GM04504 (cell line): ENCODE measurements at regions not wholly inside any gene's neighbourhood (a gene's known extent, or its start where the extent isn't known, plus 50 kb on each side); places are given as distances from the start of the nearest gene placed in this dataset.
A peak's percentile ranks its signal among the peaks of the same experiment; 100 is the strongest.
"Not testable (repeated sequence)": the region's sequence is repeated elsewhere in the genome, so short reads cannot be mapped to it uniquely, and the experiment has no call there.

Experiments
- DNase-seq: peaks from one replicate; pipeline ENCODE4 v3.0.0-alpha.2; 2012; ENCODE audit warnings: low read depth

GRCh38 chr7:93048136-93048930, 69.4 kb downstream of the SAMD9 start:
- DNase-seq: no peak

- no peak for DNase-seq
These were observed 70.2 kb downstream of the SAMD9 start for GRCh38 chr7:93047514-93048099.

- DNase-seq: no peak
These were observed 71.1 kb downstream of the SAMD9 start for GRCh38 chr7:93046641-93047040.

- peak; percentile 44 for DNase-seq
These were observed 73.5 kb downstream of the SAMD9 start for GRCh38 chr7:93044147-93044810.

GRCh38 chr7:93043385-93043985, 74.3 kb downstream of the SAMD9 start:
- DNase-seq: peak; percentile 55

GRCh38 chr7:93040355-93040754, 77.4 kb downstream of the SAMD9 start:
- no peak for DNase-seq

- DNase-seq: no peak
These were observed 78.0 kb downstream of the SAMD9 start for GRCh38 chr7:93039786-93040185.

- DNase-seq: no peak
These were observed 78.5 kb downstream of the SAMD9 start for GRCh38 chr7:93039282-93039681.

- DNase-seq: no peak
These were observed 81.0 kb downstream of the SAMD9 start for GRCh38 chr7:93036807-93037206.

- DNase-seq: no peak
These were observed 81.6 kb downstream of the SAMD9 start for GRCh38 chr7:93036149-93036640.

GRCh38 chr7:93031795-93032194, 86.0 kb downstream of the SAMD9 start:
- no peak for DNase-seq

GRCh38 chr7:93030605-93031225, 87.1 kb downstream of the SAMD9 start:
- DNase-seq: no peak

- DNase-seq: no peak
These were observed 88.7 kb downstream of the SAMD9 start for GRCh38 chr7:93029056-93029455.

GRCh38 chr7:93028610-93029009, 89.2 kb downstream of the SAMD9 start:
- DNase-seq: no peak

- DNase-seq: no peak
These were observed 90.7 kb downstream of the SAMD9 start for GRCh38 chr7:93027044-93027443.

GRCh38 chr7:93026425-93026824, 91.4 kb downstream of the SAMD9 start:
- DNase-seq: no peak

- DNase-seq: no peak
These were observed 92.4 kb downstream of the SAMD9 start for GRCh38 chr7:93025389-93025788.

GRCh38 chr7:93022931-93023478, 94.8 kb downstream of the SAMD9 start:
- not testable (repeated sequence) for DNase-seq

GRCh38 chr7:93021748-93022147, 96.0 kb downstream of the SAMD9 start:
- DNase-seq: no peak

- DNase-seq: no peak
These were observed 99.1 kb downstream of the SAMD9 start for GRCh38 chr7:93018716-93019115.

- DNase-seq: no peak
These were observed 100.9 kb downstream of the SAMD9 start for GRCh38 chr7:93016681-93017381.
